SK-N-SH (cell line): ENCODE measurements at regions not wholly inside any gene's neighbourhood (a gene's known extent, or its start where the extent isn't known, plus 50 kb on each side); places are given as distances from the start of the nearest gene placed in this dataset.
A peak's percentile ranks its signal among the peaks of the same experiment; 100 is the strongest.

Experiments used
- CTCF ChIA-PET: fragments of 300-600, 350-600 bp; formaldehyde crosslinking; extraction: SDS; loops from one replicate; lab custom pipeline; 2021; lab: Yijun Ruan, JAX
- POLR2A ChIA-PET: fragments of 350-600 bp; sonication (Branson Sonifier 250); formaldehyde crosslinking; extraction: SDS; loops from one replicate; lab custom pipeline; 2020; ENCODE audit warnings: antibody characterized with exemption, inconsistent platforms; lab: Yijun Ruan, JAX
- DNase-seq: peaks from one replicate; pipeline ENCODE4 v3.0.0; 2012
- H2AFZ ChIP-seq: fragments of 200-600 bp; sonication (generic); 2 replicates; pipeline ENCODE4 v1.8.1; 2016; ENCODE audit warnings: antibody characterized with exemption, mild to moderate bottlenecking, low read depth
- H3F3A ChIP-seq: fragments of 200-600 bp; sonication (generic); replicated peaks from 2 replicates; pipeline ENCODE3; 2016; ENCODE audit warnings: antibody characterized with exemption, mild to moderate bottlenecking; ENCODE audit not compliant: insufficient read depth
- H3K27ac ChIP-seq, 2 experiments: fragments of 200-500 bp in 1 of 2; fragments of 200-600 bp in 1 of 2; sonication (Bioruptor generic) in 1 of 2; sonication (generic), shearing (Covaris generic) in 1 of 2; 2 replicates each; pipeline versions ENCODE4 v1.5.1 to v1.6.1; 2014 to 2016; ENCODE audit warnings: low read depth in 2 of 2, inconsistent platforms in 1 of 2, low read length in 1 of 2, mild to moderate bottlenecking in 1 of 2, mixed read lengths in 1 of 2
- H3K27me3 ChIP-seq: fragments of 200-600 bp; sonication (generic), shearing (Covaris generic); 2 replicates; pipeline ENCODE4 v1.6.1; 2016; ENCODE audit warnings: mixed run types; ENCODE audit not compliant: insufficient read depth
- H3K36me3 ChIP-seq, 2 experiments: fragments of 200-500 bp in 1 of 2; fragments of 200-600 bp in 1 of 2; sonication (Bioruptor generic) in 1 of 2; sonication (generic) in 1 of 2; replicated peaks in 1 of 2; 2 replicates each; pipeline versions ENCODE3 to v1.5.1; 2014 to 2016; ENCODE audit warnings: low read length in 1 of 2, mild to moderate bottlenecking in 1 of 2; ENCODE audit not compliant: insufficient read depth in 2 of 2, control insufficient read depth in 1 of 2
- H3K4me1 ChIP-seq, 2 experiments: fragments of 200-500 bp in 1 of 2; fragments of 200-600 bp in 1 of 2; sonication (Bioruptor generic) in 1 of 2; sonication (generic), shearing (Covaris generic) in 1 of 2; 2 replicates each; pipeline versions ENCODE4 v1.5.1 to v1.6.1; 2014 to 2016; ENCODE audit warnings: low read depth in 1 of 2, low read length in 1 of 2, mixed run types in 1 of 2; ENCODE audit not compliant: insufficient read depth in 2 of 2, control insufficient read depth in 1 of 2
- H3K4me2 ChIP-seq: fragments of 200-600 bp; sonication (generic), shearing (Covaris generic); 2 replicates; pipeline ENCODE4 v1.6.1; 2017; ENCODE audit warnings: mixed run types
- H3K4me3 ChIP-seq, 2 experiments: fragments of 200-500 bp in 1 of 2; fragments of 200-600 bp in 1 of 2; sonication (Bioruptor generic) in 1 of 2; sonication (generic), shearing (Covaris generic) in 1 of 2; 2 replicates each; pipeline versions ENCODE4 v1.5.1 to v1.8.1; 2014 to 2016; ENCODE audit warnings: low read depth in 2 of 2, inconsistent platforms in 1 of 2, low read length in 1 of 2, mild to moderate bottlenecking in 1 of 2, mixed read lengths in 1 of 2, moderate library complexity in 1 of 2
- H3K79me2 ChIP-seq: fragments of 200-600 bp; sonication (generic); 2 replicates; pipeline ENCODE4 v1.8.1; 2017; ENCODE audit warnings: mild to moderate bottlenecking; ENCODE audit not compliant: insufficient read depth
- H3K9ac ChIP-seq: fragments of 200-600 bp; sonication (generic); 2 replicates; pipeline ENCODE4 v1.6.1; 2017; ENCODE audit warnings: mixed run types
- H3K9me2 ChIP-seq: fragments of 200-600 bp; sonication (generic); 2 replicates; pipeline ENCODE4 v1.6.1; 2017; ENCODE audit warnings: mixed run types
- H3K9me3 ChIP-seq: fragments of 200-600 bp; sonication (generic); 2 replicates; pipeline ENCODE4 v1.6.1; 2017; ENCODE audit warnings: mixed run types, mild to moderate bottlenecking, moderate library complexity
- H4K20me1 ChIP-seq: fragments of 200-600 bp; sonication (generic); 2 replicates; pipeline ENCODE4 v1.6.1; 2017; ENCODE audit warnings: mild to moderate bottlenecking, mixed run types; ENCODE audit not compliant: insufficient read depth
- FOXJ3 ChIP-seq: sonication (generic); formaldehyde crosslinking; IDR thresholded peaks from 2 replicates; pipeline ENCODE4 v1.5.1; 2020; ENCODE audit warnings: mild to moderate bottlenecking, missing genetic modification reagents
- GATA2 ChIP-seq: sonication (generic); formaldehyde crosslinking; IDR thresholded peaks from 2 replicates; pipeline ENCODE4 v1.5.0; 2020; ENCODE audit warnings: mild to moderate bottlenecking, missing genetic modification reagents
- NRF1 ChIP-seq: IDR thresholded peaks from 2 replicates; pipeline ENCODE4 v1.6.1; 2012; ENCODE audit warnings: low read depth, mild to moderate bottlenecking, low read length
- POLR2AphosphoS5 ChIP-seq: IDR thresholded peaks from 2 replicates; pipeline ENCODE4 v1.6.1; 2012; ENCODE audit warnings: low read depth, low read length
- RAD21 ChIP-seq: IDR thresholded peaks from 2 replicates; pipeline ENCODE4 v1.6.1; 2012; ENCODE audit warnings: mild to moderate bottlenecking, low read length
- RCOR1 ChIP-seq: fragments of 150-350 bp; IDR thresholded peaks from 2 replicates; pipeline ENCODE4 v1.6.1; 2017; ENCODE audit warnings: antibody characterized with exemption, low read length
- RFX5 ChIP-seq: IDR thresholded peaks from 2 replicates; pipeline ENCODE4 v1.6.1; 2012; ENCODE audit warnings: mild to moderate bottlenecking, improper control_type of control experiment, low read length
- SMC3 ChIP-seq: IDR thresholded peaks from 2 replicates; pipeline ENCODE4 v1.6.1; 2012; ENCODE audit warnings: low read depth, low read length, improper control_type of control experiment
- TCF12 ChIP-seq: IDR thresholded peaks from 2 replicates; pipeline ENCODE4 v1.4.0; 2012
- TEAD4 ChIP-seq: IDR thresholded peaks from 2 replicates; pipeline ENCODE4 v1.4.0; 2012; ENCODE audit warnings: mild to moderate bottlenecking, borderline replicate concordance; ENCODE audit not compliant: insufficient read depth
- YY1 ChIP-seq: IDR thresholded peaks from 2 replicates; pipeline ENCODE4 v1.4.0; 2012; ENCODE audit warnings: low read depth, mild to moderate bottlenecking
- WGBS: methylation state at CpG from one replicate; pipeline ENCODE4 v1.1.6; 2017; ENCODE audit warnings: low lambda C conversion rate; 5-methylcytosine and 5-hydroxymethylcytosine counted together
- TF ChIP-seq, protein P1 (sequence below): fragments of 200-600 bp; sonication (generic); IDR thresholded peaks from 2 replicates; pipeline ENCODE4 v1.6.1; 2017; ENCODE audit warnings: antibody characterized with exemption, mild to moderate bottlenecking, moderate library complexity
- TF ChIP-seq, protein P2 (sequence below): fragments of 150-350 bp; IDR thresholded peaks from 2 replicates; pipeline ENCODE4 v1.6.1; 2016; ENCODE audit warnings: mild to moderate bottlenecking, low read depth, low read length
- TF ChIP-seq, protein P3 (sequence below): fragments of 150-350 bp; IDR thresholded peaks from 2 replicates; pipeline ENCODE4 v1.6.1; 2017; ENCODE audit warnings: antibody characterized with exemption, low read length, low read depth, borderline replicate concordance
- TF ChIP-seq, protein P4 (sequence below): IDR thresholded peaks from 2 replicates; pipeline ENCODE4; 2012
- TF ChIP-seq, protein P5 (sequence below): IDR thresholded peaks from 2 replicates; pipeline ENCODE4 v1.6.1; 2012; ENCODE audit warnings: mild to moderate bottlenecking, low read depth, low read length, moderate library complexity

DNA sequence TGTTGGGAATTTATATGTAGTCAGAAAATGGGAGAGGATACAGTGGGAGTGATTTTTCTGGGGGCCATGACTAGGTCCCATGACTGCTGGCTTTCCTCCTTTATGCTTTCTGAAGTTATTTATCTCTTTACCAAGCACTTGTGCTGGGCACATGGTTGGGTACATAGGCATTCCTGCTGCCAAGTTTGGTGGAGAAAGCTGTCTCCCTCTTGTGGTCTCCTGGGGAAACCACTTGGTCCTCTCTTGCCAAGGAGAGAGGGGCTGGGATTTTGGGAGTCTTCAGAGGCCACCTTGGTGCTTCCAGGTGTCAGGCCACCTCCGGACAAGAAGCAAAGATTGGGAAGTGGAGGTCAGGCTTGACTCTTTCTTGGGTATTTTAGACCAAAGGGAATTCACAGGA lies 120.2 kb upstream of the KCNE2 start:
- TF ChIP-seq RCOR1 (no peak), RAD21 (peak; percentile 61), GATA2 (CRISPR knock-in tag) (no peak), SMC3 (peak; percentile 65), TCF12 (no peak)
- TF ChIP-seq, protein P1, sequence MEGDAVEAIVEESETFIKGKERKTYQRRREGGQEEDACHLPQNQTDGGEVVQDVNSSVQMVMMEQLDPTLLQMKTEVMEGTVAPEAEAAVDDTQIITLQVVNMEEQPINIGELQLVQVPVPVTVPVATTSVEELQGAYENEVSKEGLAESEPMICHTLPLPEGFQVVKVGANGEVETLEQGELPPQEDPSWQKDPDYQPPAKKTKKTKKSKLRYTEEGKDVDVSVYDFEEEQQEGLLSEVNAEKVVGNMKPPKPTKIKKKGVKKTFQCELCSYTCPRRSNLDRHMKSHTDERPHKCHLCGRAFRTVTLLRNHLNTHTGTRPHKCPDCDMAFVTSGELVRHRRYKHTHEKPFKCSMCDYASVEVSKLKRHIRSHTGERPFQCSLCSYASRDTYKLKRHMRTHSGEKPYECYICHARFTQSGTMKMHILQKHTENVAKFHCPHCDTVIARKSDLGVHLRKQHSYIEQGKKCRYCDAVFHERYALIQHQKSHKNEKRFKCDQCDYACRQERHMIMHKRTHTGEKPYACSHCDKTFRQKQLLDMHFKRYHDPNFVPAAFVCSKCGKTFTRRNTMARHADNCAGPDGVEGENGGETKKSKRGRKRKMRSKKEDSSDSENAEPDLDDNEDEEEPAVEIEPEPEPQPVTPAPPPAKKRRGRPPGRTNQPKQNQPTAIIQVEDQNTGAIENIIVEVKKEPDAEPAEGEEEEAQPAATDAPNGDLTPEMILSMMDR, result peak; percentile 48
- Histone ChIP-seq H3K9me2 (no peaks in the 10 kb centered on the region), H2AFZ (no peak overlapping the region), H3K27me3 (no peaks in the 10 kb centered on the region), H3K36me3 (no peaks in the 10 kb centered on the region), H3K4me1 (no peaks in the 10 kb centered on the region), H4K20me1 (no peaks in the 10 kb centered on the region), H3K9me3 (no peaks in the 10 kb centered on the region), H3K4me2 (no peak overlapping the region), H3K27ac (no peak overlapping the region), H3K4me3 (no peak overlapping the region), H3F3A (no peaks in the 10 kb centered on the region), H3K9ac (no peak overlapping the region), H3K79me2 (no peaks in the 10 kb centered on the region)
- 45% methylated on average over 1 of the region's 1 CpG for WGBS
- peak; percentile 20 for DNase-seq
- POLR2A ChIA-PET, result no interaction called here
- CTCF ChIA-PET, result interaction anchor here (0.9 to 3.9 kb wide), 3 partner anchors 27 to 320 kb away, joined by 3 to 27 read pairs (median 3); no protein-coding TSS in a partner anchor

DNA sequence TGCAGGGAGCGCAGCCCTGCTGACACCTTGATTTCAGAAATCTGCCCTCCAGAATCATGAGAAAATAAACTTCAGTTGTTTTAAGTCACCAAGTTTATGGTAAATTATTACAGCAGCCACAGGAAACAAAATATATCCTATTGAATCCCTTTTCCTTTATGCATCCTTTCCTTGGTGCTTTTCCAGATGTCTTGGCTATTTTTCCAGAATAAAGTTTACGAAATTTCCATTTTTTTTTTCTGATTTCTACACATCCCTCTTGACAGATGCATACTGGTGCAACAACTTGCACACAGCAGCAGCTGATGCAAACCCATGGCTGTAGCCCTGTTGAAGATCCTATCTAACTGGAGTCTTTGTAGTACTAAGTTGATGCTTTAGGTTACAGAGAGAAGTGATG lies 111.1 kb upstream of the KCNE2 start:
- no peak overlapping the region for H3K4me2 ChIP-seq
- H3K9me2 ChIP-seq, result no peaks in the 10 kb centered on the region; the same call in 1 of the 2 replicates
- no peaks in the 10 kb centered on the region for H4K20me1 ChIP-seq
- no peaks in the 10 kb centered on the region for H3F3A ChIP-seq
- POLR2A ChIA-PET, result no interaction called here
- no peak for DNase-seq
- H3K79me2 ChIP-seq, result no peaks in the 10 kb centered on the region
- peaks cover 4% of the 10 kb centered on the region; the same call in 1 of the 2 replicates for H3K9me3 ChIP-seq
- no peak overlapping the region for H3K9ac ChIP-seq
- no peaks in the 10 kb centered on the region for H3K36me3 ChIP-seq
- H3K4me1 ChIP-seq, result no peaks in the 10 kb centered on the region
- CTCF ChIA-PET, result no interaction called here
- WGBS, result 23% methylated on average over 2 of the region's 2 CpGs
- H3K4me3 ChIP-seq, result no peak overlapping the region
- TF ChIP-seq, protein P1, result no peak
- TF ChIP-seq NRF1, result no peak
- TF ChIP-seq, protein P2, sequence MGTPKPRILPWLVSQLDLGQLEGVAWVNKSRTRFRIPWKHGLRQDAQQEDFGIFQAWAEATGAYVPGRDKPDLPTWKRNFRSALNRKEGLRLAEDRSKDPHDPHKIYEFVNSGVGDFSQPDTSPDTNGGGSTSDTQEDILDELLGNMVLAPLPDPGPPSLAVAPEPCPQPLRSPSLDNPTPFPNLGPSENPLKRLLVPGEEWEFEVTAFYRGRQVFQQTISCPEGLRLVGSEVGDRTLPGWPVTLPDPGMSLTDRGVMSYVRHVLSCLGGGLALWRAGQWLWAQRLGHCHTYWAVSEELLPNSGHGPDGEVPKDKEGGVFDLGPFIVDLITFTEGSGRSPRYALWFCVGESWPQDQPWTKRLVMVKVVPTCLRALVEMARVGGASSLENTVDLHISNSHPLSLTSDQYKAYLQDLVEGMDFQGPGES, result no peak
- TF ChIP-seq, protein P3, sequence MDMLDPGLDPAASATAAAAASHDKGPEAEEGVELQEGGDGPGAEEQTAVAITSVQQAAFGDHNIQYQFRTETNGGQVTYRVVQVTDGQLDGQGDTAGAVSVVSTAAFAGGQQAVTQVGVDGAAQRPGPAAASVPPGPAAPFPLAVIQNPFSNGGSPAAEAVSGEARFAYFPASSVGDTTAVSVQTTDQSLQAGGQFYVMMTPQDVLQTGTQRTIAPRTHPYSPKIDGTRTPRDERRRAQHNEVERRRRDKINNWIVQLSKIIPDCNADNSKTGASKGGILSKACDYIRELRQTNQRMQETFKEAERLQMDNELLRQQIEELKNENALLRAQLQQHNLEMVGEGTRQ, result no peak
- TF ChIP-seq TEAD4, result no peak
- TF ChIP-seq, protein P4, sequence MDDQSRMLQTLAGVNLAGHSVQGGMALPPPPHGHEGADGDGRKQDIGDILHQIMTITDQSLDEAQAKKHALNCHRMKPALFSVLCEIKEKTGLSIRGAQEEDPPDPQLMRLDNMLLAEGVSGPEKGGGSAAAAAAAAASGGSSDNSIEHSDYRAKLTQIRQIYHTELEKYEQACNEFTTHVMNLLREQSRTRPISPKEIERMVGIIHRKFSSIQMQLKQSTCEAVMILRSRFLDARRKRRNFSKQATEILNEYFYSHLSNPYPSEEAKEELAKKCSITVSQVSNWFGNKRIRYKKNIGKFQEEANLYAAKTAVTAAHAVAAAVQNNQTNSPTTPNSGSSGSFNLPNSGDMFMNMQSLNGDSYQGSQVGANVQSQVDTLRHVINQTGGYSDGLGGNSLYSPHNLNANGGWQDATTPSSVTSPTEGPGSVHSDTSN, result no peak
- no peak for TF ChIP-seq RFX5
- no peak for TF ChIP-seq YY1
- TF ChIP-seq, protein P5, sequence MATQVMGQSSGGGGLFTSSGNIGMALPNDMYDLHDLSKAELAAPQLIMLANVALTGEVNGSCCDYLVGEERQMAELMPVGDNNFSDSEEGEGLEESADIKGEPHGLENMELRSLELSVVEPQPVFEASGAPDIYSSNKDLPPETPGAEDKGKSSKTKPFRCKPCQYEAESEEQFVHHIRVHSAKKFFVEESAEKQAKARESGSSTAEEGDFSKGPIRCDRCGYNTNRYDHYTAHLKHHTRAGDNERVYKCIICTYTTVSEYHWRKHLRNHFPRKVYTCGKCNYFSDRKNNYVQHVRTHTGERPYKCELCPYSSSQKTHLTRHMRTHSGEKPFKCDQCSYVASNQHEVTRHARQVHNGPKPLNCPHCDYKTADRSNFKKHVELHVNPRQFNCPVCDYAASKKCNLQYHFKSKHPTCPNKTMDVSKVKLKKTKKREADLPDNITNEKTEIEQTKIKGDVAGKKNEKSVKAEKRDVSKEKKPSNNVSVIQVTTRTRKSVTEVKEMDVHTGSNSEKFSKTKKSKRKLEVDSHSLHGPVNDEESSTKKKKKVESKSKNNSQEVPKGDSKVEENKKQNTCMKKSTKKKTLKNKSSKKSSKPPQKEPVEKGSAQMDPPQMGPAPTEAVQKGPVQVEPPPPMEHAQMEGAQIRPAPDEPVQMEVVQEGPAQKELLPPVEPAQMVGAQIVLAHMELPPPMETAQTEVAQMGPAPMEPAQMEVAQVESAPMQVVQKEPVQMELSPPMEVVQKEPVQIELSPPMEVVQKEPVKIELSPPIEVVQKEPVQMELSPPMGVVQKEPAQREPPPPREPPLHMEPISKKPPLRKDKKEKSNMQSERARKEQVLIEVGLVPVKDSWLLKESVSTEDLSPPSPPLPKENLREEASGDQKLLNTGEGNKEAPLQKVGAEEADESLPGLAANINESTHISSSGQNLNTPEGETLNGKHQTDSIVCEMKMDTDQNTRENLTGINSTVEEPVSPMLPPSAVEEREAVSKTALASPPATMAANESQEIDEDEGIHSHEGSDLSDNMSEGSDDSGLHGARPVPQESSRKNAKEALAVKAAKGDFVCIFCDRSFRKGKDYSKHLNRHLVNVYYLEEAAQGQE, result no peak
- no peak for TF ChIP-seq POLR2AphosphoS5
- TF ChIP-seq FOXJ3, result no peak
- no peak for TF ChIP-seq TCF12
- H3K27ac ChIP-seq, result no peak overlapping the region
- no peak overlapping the region for H2AFZ ChIP-seq
- no peaks in the 10 kb centered on the region for H3K27me3 ChIP-seq
